AG04449 (cell line): ENCODE measurements at regions not wholly inside any gene's neighbourhood (a gene's known extent, or its start where the extent isn't known, plus 50 kb on each side); places are given as distances from the start of the nearest gene placed in this dataset.
"Not testable (repeated sequence)": the region's sequence is repeated elsewhere in the genome, so short reads cannot be mapped to it uniquely, and the experiment has no call there.

Experiments used
- CTCF ChIA-PET: fragments of 350-600 bp; formaldehyde crosslinking; extraction: SDS; loops from one replicate; lab custom pipeline; 2021; ENCODE audit warnings: antibody characterized with exemption; lab: Yijun Ruan, JAX
- POLR2A ChIA-PET: fragments of 400-600, 350-600 bp; formaldehyde crosslinking; extraction: SDS; loops from one replicate; lab custom pipeline; 2020; ENCODE audit warnings: antibody characterized with exemption, inconsistent platforms; lab: Yijun Ruan, JAX
- DNase-seq: peaks from one replicate; pipeline ENCODE4 v3.0.0-alpha.2; 2010; ENCODE audit warnings: low read depth, low spot score
- H3K4me3 ChIP-seq: 2 replicates; pipeline ENCODE4 v1.5.1; 2011; ENCODE audit warnings: low read depth, mild to moderate bottlenecking, control low read depth, low read length
- CTCF ChIP-seq: IDR thresholded peaks from one replicate; pipeline ENCODE4 v1.5.1; 2011; ENCODE audit warnings: mild to moderate bottlenecking, moderate library complexity, low read length, control low read depth, inconsistent platforms; ENCODE audit not compliant: insufficient read depth; ENCODE audit errors: missing control alignments

- no peak for TF ChIP-seq CTCF
- no peak overlapping the region for H3K4me3 ChIP-seq
- ChIA-PET POLR2A (no interaction called here), CTCF (interaction anchor here (0.6 kb wide), 1 partner anchor 12 kb away, joined by 3 read pairs; no protein-coding TSS in a partner anchor)
- no peak for DNase-seq
Measured at GRCh38 chr1:79499541-79499940, 493.0 kb upstream of the ADGRL4 start.

DNA sequence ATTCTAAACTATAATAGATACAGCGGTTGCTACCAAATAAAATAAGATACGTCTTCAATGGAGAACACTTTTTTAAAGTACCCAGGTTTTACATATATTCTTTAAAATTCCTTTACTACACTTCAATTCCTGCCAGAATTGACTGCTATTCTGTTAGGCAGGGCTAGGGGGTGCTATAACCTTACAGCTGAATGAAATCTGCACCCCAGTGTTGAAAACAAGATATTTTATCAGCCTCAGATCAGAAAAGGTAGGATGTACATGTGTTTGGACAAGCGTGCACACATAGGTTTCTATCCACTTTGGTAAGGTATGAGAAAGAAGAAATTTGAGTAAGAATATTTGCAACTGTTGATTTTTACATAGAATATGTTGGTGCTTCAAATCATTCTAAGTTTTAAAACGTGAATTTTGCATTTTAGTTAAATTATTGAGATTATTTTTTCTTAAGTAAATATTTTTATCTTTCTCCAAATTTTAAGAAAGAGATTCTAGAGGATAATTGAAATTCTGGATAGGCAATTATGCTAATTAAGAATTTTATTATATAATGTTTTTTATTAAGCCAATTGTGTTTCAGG lies 490.8 kb upstream of the ADGRL4 start:
- peak; percentile 72 for TF ChIP-seq CTCF
- no peak overlapping the region for H3K4me3 ChIP-seq
- no peak for DNase-seq
- ChIA-PET POLR2A (no interaction called here), CTCF (interaction anchor here (0.9 to 1.6 kb wide), 6 partner anchors 11 to 722 kb away, joined by 3 to 8 read pairs (median 4); no protein-coding TSS in a partner anchor)

- CTCF ChIA-PET, result interaction anchor here (0.9 to 1.6 kb wide), 6 partner anchors 10 to 723 kb away, joined by 3 to 8 read pairs (median 4); no protein-coding TSS in a partner anchor
- POLR2A ChIA-PET, result no interaction called here
- DNase-seq, result no peak
- H3K4me3 ChIP-seq, result no peak overlapping the region
- TF ChIP-seq CTCF, result no peak
Measured at GRCh38 chr1:79496129-79496528, 489.6 kb upstream of the ADGRL4 start.

DNA sequence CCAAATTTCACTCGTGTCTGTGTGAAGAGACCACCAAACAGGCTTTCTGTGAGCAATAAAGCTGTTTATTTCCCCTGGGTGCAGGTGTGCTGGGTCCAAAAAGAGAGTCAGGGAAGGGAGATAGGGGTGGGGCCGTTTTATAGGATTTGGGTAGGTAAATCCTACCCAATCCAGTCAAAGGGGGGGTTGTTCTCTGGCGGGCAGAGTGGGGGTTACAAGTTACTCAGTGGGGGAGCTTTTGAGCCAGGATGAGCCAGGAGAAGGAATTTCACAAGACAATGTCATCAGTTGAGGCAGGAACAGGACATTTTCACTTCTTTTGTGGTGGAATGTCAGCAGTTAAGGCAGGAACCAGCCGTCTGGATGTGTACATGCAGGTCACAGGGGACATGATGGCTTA lies 487.2 kb upstream of the ADGRL4 start:
- POLR2A ChIA-PET, H3K4me3 ChIP-seq, DNase-seq, CTCF ChIA-PET: not testable (repeated sequence)

DNA sequence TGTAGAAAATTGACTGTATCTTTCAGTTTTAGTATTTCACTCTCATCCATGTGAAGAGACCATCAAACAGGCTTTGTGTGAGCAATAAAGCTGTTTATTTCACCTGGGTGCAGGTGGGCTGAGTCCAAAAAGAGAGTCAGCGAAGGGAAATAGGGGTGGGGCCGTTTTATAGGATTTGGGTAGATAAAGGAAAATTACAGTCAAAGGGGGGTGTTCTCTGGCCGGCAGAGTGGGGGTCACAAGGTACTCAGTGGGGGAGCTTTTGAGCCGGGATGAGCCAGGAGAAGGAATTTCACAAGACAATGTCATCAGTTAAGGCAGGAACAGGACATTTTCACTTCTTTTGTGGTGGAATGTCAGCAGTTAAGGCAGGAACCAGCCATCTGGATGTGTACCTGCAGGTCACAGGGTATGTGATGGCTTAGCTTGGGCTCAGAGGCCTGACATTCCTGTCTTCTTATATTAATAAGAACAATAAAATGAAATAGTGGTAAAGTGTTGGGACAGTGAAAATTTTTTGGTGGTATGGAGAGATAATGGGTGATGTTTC lies 482.1 kb upstream of the ADGRL4 start:
- H3K4me3 ChIP-seq, CTCF ChIA-PET, DNase-seq, POLR2A ChIA-PET: not testable (repeated sequence)

GRCh38 chr1:79478728-79479373 lies 472.3 kb upstream of the ADGRL4 start:
- POLR2A ChIA-PET, result no interaction called here
- no peak for DNase-seq
- CTCF ChIA-PET, result no interaction called here
- no peak overlapping the region for H3K4me3 ChIP-seq
- no peak for TF ChIP-seq CTCF

- no peak for DNase-seq
- no peak for TF ChIP-seq CTCF
- ChIA-PET POLR2A (no interaction called here), CTCF (no interaction called here)
- H3K4me3 ChIP-seq, result no peak overlapping the region
Measured at GRCh38 chr1:79478160-79478559, 471.6 kb upstream of the ADGRL4 start.
